Activated naive CD4-positive, alpha-beta T cell treated with anti-CD3 and anti-CD28 coated beads, Interleukin-2, amount 50 U/mL, for 16 hours (primary cell): ENCODE measurements at regions not wholly inside any gene's neighbourhood (a gene's known extent, or its start where the extent isn't known, plus 50 kb on each side); places are given as distances from the start of the nearest gene placed in this dataset.
"Not testable (repeated sequence)": the region's sequence is repeated elsewhere in the genome, so short reads cannot be mapped to it uniquely, and the experiment has no call there.

Source experiments
- DNase-seq: peaks from one replicate; pipeline ENCODE4 v3.0.0-alpha.2; 2020

- no peak for DNase-seq
Measured at GRCh38 chr4:19123681-19124080, 1102.1 kb upstream of the LCORL start.

DNA sequence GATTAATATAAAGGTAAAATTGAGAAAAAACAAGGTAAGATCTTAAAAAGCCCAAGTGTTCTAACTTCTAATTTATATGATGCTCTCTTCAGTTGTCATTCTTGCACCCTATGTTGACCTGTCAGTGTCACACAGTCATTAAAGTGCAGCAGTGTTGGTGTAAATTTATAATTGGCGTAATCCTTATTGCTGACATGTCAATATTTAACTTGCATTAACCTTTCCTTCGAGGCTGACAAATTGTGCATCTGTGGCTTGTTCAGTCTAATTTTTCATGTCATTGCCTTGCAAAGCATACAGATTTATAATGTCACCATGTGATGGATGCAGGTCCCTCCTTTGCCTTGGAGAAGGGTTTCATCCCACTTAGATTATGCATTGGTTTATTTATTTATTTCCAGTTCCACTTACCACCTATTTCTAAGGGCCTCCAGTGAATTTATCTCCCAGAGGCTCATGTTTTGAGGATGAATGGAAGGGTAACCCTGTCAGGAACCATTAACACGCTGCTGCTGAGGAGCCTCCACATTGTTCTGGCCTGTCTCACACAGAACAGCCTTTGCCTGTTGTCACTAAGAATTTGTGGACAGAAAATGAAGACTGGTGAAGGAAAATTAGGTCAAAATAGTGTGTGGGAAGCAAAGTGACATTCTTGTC is 1098.5 kb upstream of the LCORL start:
- no peak for DNase-seq

DNA sequence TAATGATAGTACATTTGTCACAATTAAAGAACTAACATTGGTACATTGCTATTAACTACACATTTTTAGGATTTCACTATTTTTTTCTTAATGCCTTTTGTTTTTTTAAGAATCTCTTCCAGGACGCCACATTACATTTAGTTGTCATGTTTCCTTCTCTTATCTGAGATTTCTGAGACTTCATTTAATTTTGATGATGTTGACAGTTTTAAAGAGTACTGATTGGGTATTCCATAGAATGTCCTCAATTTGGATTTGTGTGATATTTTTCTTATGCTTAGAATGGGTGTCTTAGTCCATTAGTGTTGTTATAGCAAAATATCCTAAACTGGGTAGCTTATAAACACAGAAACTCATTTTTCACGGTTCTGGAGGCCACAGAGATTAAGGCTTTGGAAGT is 1095.5 kb upstream of the LCORL start:
- DNase-seq = no peak

DNA sequence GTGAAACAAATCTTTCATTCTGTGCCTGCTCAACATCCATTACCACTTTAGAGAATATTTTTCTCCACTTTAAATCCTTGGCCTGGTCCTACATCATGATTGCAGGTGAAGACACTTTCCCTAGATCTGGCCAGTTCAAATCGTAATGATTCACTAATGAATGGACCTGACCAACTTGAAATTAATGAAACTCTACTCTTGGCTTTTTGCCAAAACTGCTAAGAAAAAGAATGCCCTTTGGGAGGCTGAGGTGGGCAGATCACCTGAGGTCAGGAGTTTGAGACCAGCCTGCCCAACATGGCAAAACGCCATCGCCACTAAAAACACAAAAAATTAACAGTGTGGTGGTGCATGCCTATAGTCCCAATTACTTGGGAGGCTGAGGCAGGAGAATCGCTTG is 1082.6 kb upstream of the LCORL start:
- no peak for DNase-seq

GRCh38 chr4:19095491-19096046 is 1074.0 kb upstream of the LCORL start:
- DNase-seq = no peak

DNA sequence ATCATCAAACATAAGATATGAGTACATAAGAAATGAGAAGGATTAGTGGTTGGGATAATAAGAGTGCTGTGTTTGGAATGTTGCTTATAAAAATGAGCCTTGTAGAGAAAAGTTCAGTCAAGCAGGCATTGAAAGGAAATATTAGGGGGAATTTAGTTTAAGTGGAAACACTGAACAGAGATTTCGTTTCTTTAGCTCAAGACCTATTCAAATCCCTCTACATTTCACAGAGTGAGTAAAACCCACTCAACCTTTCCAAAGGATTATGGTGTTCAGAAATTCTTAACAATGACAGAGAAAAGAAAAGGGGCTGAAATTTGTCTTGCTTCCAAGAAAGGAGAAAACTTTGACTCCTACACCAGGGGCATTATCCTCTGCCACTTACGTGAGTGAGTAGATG is 1072.4 kb upstream of the LCORL start:
- DNase-seq = no peak

DNA sequence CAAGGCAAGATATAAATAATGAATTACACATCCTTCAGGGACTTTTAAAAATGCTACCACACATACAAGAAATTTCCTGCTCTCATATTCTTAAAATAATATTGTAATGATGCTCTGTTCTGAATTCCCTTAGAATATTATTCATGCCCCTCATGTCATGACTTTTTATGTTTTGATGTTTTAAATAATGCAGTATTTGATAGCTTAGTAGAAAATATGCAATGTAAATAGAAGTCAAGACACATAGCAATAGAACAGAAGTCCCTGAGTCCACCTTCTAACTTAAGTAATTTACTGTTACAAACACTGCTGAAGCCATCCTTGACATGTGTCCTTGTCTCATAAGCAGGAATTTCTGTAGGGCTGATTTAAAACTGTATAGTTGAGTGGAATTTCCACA is 1071.2 kb upstream of the LCORL start:
- DNase-seq = no peak

- no peak for DNase-seq
Measured at GRCh38 chr4:19074036-19074435, 1052.5 kb upstream of the LCORL start.

DNA sequence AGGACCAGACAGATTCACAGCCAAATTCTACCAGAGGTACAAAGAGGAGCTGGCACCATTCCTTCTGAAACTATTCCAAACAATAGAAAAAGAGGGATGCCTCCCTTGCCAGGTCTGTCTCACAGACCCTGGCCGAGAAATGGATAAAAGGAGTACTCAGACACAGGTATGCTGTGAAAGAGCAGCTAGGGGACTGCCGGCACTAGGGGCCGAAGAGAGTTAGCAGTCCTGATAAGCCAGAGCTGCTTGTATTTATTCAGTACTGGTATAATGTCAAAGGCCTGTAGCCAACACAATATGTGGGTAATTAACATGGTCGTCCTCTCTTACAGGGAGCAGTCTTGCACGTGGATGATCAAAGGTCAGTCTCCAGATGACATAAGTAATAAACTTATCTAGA is 1042.1 kb upstream of the LCORL start:
- DNase-seq = no peak

DNA sequence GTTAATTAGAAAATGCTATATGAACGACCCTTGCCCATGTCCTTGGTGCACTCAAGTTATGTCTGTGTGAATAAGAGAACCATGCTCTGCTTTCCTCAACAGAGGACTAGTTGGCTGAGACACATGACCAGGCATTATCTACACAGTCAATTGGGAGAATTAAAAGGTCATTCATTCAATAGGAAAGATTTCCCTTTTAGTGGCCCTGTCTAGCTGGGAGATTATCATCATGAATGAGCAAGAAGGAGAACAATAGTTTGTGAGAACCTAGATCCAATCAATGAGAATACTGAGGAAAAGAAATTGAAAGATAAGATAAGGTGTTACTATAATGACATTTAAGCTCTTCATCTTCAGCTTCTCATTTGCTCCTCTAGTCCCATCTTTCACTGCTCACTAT is 1033.4 kb upstream of the LCORL start:
- no peak for DNase-seq

DNA sequence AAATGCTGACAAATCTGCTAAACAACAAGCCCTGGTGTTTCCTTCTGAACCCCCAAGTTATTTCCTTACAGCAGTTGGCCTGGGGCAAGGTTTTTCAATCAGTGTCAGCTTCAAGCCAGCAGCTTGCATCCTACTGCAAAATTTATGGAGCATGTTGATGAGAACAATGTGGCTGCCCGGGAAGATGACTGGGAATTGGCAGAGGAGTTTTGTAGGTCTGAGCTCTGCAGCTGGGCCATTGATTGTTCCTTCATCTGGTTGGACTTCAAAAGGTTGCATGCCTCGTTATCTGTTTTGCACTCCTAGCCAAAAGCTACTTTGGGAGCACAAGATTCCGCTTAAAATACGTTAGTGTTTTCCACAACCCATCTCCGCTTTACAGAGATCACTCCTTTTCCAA is 1030.3 kb upstream of the LCORL start:
- DNase-seq = no peak

DNA sequence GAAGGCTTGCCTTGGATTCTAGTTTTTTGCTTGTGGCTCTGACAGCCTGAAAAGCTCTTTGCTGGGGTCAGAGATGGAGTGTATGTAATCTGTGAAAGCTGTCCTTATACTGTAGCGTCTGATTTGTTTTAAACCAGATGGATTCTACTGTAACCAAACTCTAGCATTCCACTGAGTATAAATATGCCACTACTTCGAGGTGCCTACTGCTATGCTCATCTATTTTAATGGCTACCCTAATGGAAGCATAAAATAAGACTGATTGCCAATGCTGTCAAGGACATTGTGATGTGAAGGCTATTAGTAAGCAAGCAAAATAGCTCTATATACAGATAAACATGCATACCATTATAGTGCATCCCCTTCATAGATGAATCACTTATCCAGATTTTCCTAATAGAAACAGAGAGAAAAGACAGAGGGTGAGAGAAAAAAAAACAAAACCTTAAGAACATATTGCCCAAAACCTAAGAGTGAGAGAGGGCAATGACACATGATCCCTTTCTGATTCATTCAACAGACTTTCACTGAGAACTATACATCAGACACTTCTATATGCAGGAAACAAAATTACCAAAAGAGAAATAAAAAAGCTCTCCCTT is 1025.8 kb upstream of the LCORL start:
- no peak for DNase-seq

- DNase-seq = no peak
Measured at GRCh38 chr4:19039816-19040215, 1018.3 kb upstream of the LCORL start.

- DNase-seq = no peak
Measured at GRCh38 chr4:19038231-19038630, 1016.7 kb upstream of the LCORL start.

GRCh38 chr4:19033816-19034733 is 1012.5 kb upstream of the LCORL start:
- no peak for DNase-seq

DNA sequence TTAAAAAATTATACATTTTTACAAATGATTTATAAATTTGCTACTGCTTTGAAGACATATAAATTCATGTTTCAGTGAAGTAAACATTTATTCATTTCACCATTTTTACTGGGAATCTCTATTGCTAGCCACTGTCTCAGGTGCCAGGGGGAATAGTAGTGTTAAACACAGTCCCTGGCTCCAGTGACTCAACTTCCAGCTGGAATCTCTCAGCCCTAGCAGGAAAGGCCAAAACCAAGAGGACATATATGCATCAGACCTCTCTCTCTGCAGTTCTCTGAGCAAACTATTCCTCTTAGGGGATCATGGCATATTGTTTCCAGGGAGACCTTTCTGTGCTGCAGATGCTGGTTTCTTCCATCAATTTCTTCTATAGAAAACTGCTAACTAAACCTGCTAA is 1009.0 kb upstream of the LCORL start:
- no peak for DNase-seq

DNA sequence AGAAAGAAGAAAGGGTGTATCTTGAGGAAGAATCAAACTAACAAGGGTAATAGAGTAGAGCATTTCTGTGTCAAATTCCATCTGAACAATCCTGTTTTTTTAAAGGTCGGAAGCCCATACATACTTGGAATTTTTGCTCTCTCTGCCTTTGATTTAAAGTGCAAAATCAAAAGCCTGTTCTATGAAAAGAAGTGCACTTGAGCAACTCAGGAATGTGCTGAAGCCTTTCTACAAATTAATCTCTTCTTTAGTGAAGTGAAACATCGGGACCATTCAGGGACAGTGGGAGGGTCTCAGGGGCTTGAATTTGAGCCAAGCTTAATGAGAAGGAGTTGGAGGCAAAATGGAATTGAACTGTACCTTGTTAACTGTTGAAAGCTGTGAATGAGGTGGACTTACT is 1008.5 kb upstream of the LCORL start:
- no peak for DNase-seq

DNA sequence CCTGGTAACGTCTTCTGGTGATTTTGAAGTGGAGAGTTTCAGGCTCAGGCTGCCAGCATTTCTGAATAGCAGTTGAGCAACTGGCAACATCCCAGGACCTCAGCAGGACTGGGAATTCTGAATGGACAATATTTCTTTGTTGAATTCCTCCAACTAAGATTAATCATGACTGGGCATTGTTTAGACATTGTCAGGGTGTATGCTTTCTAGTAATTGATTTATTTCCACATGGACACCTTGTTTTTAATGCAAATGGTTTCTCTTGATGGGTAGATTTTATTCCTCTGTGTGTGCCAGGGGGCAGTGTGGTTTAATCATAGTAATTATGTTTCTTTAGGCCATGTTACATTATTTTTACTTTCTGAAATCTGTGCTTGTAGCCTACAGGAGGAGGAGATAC is 1004.7 kb upstream of the LCORL start:
- no peak for DNase-seq

- no peak for DNase-seq
Measured at GRCh38 chr4:19025031-19025430, 1003.5 kb upstream of the LCORL start.

DNA sequence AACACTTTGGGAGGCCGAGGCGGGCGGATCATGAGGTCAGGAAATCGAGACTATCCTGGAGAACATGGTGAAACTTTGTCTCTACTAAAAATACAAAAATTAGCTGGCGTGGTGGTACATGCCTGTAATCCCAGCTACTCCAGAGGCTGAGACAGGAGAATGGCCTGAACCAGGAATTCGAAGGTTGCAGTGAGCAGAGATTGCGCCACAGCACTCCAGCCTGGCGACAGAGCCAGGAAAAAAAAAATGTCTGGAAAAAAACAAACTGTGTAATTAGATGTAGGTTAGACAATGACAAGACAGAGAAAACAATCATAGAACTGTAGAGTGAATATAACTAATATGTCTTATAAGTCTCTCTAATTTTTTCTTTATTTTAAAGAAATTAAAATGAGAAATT is 1002.5 kb upstream of the LCORL start:
- no peak for DNase-seq

DNA sequence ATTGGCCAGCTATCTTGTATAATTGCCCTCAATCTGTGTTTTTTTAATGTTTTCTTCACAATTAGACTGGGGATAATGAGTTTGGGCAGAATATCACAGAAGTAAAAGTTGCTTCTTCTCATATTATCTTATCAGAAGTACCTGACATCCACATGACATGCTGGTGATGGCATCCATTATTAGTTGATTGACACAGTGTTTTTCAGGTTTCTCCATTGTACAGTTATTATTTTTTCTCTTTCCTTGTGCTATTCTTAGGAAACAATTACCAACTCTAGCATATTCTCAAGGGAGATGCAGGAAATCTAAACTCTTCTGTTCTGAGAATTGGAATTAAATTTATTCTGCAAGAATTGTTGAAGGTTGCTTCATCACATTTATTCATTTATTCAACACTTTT is 1000.1 kb upstream of the LCORL start:
- DNase-seq = no peak

- DNase-seq = not testable (repeated sequence)
Measured at GRCh38 chr4:19016550-19016949, 995.0 kb upstream of the LCORL start.

DNA sequence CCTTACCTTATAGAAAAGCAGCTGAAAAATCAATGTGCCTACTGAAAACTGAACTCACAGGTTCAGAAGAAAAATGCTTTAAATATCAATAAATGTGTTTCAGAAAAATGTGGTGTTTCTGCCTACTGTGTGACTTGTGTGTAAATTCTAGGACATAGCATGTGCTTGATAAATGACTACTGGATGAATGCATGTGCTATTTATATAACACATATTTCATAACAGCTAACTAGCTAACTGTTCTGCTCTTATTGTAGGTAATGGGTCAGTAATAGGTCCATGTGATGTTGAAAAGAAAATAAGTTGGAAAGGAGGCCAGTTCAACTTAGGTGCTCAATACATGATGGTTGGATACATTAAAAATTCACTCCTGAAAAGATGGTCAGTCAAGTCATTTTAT is 993.0 kb upstream of the LCORL start:
- DNase-seq = no peak

DNA sequence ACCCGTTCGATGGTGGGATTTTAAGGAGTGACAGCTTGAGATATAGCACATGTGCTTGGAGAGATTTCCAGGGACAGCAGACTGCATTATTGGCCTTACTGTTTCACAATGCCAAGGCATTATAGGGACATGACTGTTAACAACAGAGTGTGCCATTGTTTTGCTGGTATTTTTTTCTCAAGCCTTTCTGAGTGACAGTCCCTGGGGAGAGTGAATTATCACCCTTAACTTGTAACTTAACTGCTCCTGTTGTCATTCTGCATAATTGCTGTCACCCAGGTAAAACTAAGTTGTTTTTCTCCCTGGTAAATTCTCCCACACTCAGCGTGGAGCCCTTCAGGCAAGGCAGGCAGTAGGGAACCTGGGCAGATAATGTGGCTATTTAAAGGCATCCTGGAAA is 989.2 kb upstream of the LCORL start:
- no peak for DNase-seq
